ENCODE measurements at regions not wholly inside any gene's neighbourhood (a gene's known extent, or its start where the extent isn't known, plus 50 kb on each side); places are given as distances from the start of the nearest gene placed in this dataset.

DNA sequence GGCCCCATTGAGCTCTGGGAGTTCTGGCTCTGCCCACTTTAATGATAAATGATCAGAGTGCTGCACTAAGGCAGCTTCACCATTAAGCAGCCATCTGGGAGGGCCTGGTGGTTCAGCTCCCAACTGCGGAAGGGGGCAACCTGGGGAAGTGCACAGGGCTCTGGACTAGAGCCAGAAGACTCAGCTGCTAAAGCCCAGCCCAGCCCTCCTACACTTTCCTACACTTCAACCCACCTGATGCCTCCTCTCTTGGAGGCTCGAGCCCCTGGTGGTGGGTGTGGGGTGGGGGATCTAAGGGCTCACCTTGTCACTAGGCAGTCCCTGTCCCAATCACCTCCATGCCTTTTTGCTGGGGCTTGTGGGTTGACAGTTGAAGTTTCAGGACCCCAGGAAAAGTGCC is 60.6 kb upstream of the ANTXRL start:
- CTCF ChIA-PET = no interaction called here
- intact Hi-C loops (cut with micrococcal nuclease; ENCODE audit: unreplicated experiment) = loop anchor here (5.0 to 10.0 kb wide), 3 partner anchors 341 to 991 kb away; no protein-coding TSS in a partner anchor

DNA sequence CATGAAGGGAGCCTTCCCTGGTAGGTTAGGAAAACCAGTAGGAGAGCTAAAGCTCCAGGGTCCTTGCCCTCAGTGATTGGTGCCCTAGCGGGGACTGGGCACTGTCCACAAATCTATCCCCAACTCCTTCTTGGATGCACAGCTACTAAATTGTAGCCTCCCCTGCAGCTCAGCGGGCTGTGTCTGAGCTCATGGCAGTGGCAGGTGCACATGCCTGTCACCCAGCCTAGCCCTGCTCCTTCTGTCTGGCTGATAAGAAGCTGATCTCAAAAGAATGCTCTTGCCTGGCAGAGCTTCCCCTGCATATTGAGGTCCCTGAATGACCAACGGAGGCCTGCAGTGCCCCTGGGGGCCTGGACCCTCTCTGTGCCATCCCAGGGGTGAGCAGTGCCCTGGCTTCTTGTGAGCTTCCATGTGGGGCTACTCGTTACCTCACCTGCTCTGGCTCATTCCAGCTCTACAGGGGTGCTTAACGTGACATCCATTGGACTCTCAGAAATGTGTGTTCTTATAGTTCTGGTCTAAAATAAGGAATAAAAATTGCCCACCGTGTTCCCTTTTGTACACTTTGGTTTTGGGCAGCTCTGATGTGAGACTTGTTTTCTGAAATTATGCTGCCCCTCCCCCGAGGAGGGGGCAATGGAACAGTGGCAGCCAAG is 59.8 kb upstream of the ANTXRL start:
- no peak overlapping the region for H3K4me2 ChIP-seq
- H3K4me1 ChIP-seq (replicated peaks; ENCODE audit: insufficient read depth) = peaks cover 36% of the 10 kb centered on the region
- H3K27me3 ChIP-seq (ENCODE audit: insufficient read depth, low read depth) = no peaks in the 10 kb centered on the region
- POLR2A ChIA-PET (ENCODE audit: unreplicated experiment) = no interaction called here
- H3K9me3 ChIP-seq (ENCODE audit: insufficient read depth, low read depth) = no peaks in the 10 kb centered on the region
- H3K27ac ChIP-seq = no peak overlapping the region
- no peak overlapping the region for H2AFZ ChIP-seq
- intact Hi-C loops (cut with micrococcal nuclease; ENCODE audit: unreplicated experiment) = loop anchor here (5.0 to 10.0 kb wide), 3 partner anchors 340 to 992 kb away; no protein-coding TSS in a partner anchor
- CTCF ChIA-PET = interaction anchor here (1.0 kb wide), 1 partner anchor 98 kb away, joined by 3 read pairs; no protein-coding TSS in a partner anchor
- no peaks in the 10 kb centered on the region for H4K20me1 ChIP-seq (ENCODE audit: insufficient read depth)
- no peak for DNase-seq
- no peak for TF ChIP-seq EZH2 (IDR thresholded peaks at IDR 0.05; ENCODE audit: low read depth)
- TF ChIP-seq, protein P1, sequence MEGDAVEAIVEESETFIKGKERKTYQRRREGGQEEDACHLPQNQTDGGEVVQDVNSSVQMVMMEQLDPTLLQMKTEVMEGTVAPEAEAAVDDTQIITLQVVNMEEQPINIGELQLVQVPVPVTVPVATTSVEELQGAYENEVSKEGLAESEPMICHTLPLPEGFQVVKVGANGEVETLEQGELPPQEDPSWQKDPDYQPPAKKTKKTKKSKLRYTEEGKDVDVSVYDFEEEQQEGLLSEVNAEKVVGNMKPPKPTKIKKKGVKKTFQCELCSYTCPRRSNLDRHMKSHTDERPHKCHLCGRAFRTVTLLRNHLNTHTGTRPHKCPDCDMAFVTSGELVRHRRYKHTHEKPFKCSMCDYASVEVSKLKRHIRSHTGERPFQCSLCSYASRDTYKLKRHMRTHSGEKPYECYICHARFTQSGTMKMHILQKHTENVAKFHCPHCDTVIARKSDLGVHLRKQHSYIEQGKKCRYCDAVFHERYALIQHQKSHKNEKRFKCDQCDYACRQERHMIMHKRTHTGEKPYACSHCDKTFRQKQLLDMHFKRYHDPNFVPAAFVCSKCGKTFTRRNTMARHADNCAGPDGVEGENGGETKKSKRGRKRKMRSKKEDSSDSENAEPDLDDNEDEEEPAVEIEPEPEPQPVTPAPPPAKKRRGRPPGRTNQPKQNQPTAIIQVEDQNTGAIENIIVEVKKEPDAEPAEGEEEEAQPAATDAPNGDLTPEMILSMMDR (conservative IDR thresholded peaks at IDR 0.05) = no peak
- no peaks in the 10 kb centered on the region for H3K9me2 ChIP-seq (ENCODE audit: insufficient read depth)
- H3F3A ChIP-seq (ENCODE audit: insufficient read depth, low read depth) = peaks cover 18% of the 10 kb centered on the region
- BruUV-seq (replicated peaks) = no TSS peak
- no peaks in the 10 kb centered on the region for H3K79me2 ChIP-seq (ENCODE audit: low read depth)
- no peaks in the 10 kb centered on the region for H3K36me3 ChIP-seq (ENCODE audit: low read depth)
- H3K4me3 ChIP-seq = no peak overlapping the region

More for the DNA sequence above, 60.6 kb upstream of the ANTXRL start:
- DNase-seq = no peak
- Histone ChIP-seq H3K27me3 (ENCODE audit: insufficient read depth, low read depth) (no peaks in the 10 kb centered on the region), H3K79me2 (ENCODE audit: low read depth) (no peaks in the 10 kb centered on the region), H3K9me3 (ENCODE audit: insufficient read depth, low read depth) (no peaks in the 10 kb centered on the region), H3K4me2 (no peak overlapping the region), H3K4me1 (replicated peaks; ENCODE audit: insufficient read depth) (peaks cover 37% of the 10 kb centered on the region), H3K36me3 (ENCODE audit: low read depth) (no peaks in the 10 kb centered on the region), H3K4me3 (no peak overlapping the region), H4K20me1 (ENCODE audit: insufficient read depth) (no peaks in the 10 kb centered on the region), H2AFZ (no peak overlapping the region), H3K9me2 (ENCODE audit: insufficient read depth) (no peaks in the 10 kb centered on the region), H3F3A (ENCODE audit: insufficient read depth, low read depth) (peaks cover 18% of the 10 kb centered on the region), H3K27ac (no peak overlapping the region)
- POLR2A ChIA-PET (ENCODE audit: unreplicated experiment) = no interaction called here
- TF ChIP-seq EZH2 (IDR thresholded peaks at IDR 0.05; ENCODE audit: low read depth) = no peak
- TF ChIP-seq, protein P1 (conservative IDR thresholded peaks at IDR 0.05) = no peak
- BruUV-seq (replicated peaks) = no TSS peak

DNA sequence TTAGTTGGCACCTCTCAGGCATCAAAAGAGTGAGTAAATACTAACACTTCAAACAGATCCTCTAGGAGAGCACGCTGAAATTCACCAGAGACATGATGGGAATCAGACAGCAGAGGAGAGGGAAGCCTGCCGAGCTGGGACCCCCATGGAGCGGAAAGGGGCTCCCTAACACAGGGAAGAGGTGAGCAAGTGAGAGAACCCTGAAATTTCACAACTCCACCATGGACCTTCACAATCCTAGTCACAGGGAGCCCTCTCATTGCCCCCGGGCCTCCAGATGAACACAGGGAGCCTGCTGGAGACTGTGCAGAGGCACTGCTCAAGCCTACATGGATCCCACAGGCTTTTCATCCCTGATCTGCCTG is 59.2 kb upstream of the ANTXRL start:
- ChIA-PET CTCF (interaction anchor here (0.6 to 1.0 kb wide), 2 partner anchors 97 to 238 kb away, joined by 3 to 6 read pairs; partner anchors contain the start of gene NPY4R), POLR2A (ENCODE audit: unreplicated experiment) (interaction anchor here (0.5 kb wide), 1 partner anchor 210 kb away, joined by 3 read pairs; no protein-coding TSS in a partner anchor)
- Histone ChIP-seq H3K27me3 (ENCODE audit: insufficient read depth, low read depth) (no peaks in the 10 kb centered on the region), H2AFZ (no peak overlapping the region), H3K27ac (no peak overlapping the region), H3K79me2 (ENCODE audit: low read depth) (no peaks in the 10 kb centered on the region), H3K9me3 (ENCODE audit: insufficient read depth, low read depth) (no peaks in the 10 kb centered on the region), H4K20me1 (ENCODE audit: insufficient read depth) (no peaks in the 10 kb centered on the region), H3K4me1 (replicated peaks; ENCODE audit: insufficient read depth) (peaks cover 33% of the 10 kb centered on the region), H3K36me3 (ENCODE audit: low read depth) (no peaks in the 10 kb centered on the region), H3K9me2 (ENCODE audit: insufficient read depth) (no peaks in the 10 kb centered on the region), H3K4me2 (peak overlapping the region; percentile 3; the same call in 1 of the 2 replicates), H3K4me3 (no peak overlapping the region), H3F3A (ENCODE audit: insufficient read depth, low read depth) (peaks cover 18% of the 10 kb centered on the region)
- BruUV-seq (replicated peaks) = no TSS peak
- DNase-seq = no peak
- intact Hi-C loops (cut with micrococcal nuclease; ENCODE audit: unreplicated experiment) = loop anchor here (5.0 to 10.0 kb wide), 3 partner anchors 340 to 993 kb away; no protein-coding TSS in a partner anchor
- TF ChIP-seq, protein P1 (conservative IDR thresholded peaks at IDR 0.05) = no peak
- no peak for TF ChIP-seq EZH2 (IDR thresholded peaks at IDR 0.05; ENCODE audit: low read depth)

Measured in PC-9 (cell line).